HG03159 (cell line): ENCODE measurements at regions not wholly inside any gene's neighbourhood (a gene's known extent, or its start where the extent isn't known, plus 50 kb on each side); places are given as distances from the start of the nearest gene placed in this dataset.

Experiments used
- ATAC-seq: cut with Tn5 transposase; IDR thresholded peaks from one replicate; pipeline ENCODE4 v1.9.1; 2021; ENCODE audit warnings: mild to moderate bottlenecking, moderate library complexity; ENCODE audit not compliant: unreplicated experiment

DNA sequence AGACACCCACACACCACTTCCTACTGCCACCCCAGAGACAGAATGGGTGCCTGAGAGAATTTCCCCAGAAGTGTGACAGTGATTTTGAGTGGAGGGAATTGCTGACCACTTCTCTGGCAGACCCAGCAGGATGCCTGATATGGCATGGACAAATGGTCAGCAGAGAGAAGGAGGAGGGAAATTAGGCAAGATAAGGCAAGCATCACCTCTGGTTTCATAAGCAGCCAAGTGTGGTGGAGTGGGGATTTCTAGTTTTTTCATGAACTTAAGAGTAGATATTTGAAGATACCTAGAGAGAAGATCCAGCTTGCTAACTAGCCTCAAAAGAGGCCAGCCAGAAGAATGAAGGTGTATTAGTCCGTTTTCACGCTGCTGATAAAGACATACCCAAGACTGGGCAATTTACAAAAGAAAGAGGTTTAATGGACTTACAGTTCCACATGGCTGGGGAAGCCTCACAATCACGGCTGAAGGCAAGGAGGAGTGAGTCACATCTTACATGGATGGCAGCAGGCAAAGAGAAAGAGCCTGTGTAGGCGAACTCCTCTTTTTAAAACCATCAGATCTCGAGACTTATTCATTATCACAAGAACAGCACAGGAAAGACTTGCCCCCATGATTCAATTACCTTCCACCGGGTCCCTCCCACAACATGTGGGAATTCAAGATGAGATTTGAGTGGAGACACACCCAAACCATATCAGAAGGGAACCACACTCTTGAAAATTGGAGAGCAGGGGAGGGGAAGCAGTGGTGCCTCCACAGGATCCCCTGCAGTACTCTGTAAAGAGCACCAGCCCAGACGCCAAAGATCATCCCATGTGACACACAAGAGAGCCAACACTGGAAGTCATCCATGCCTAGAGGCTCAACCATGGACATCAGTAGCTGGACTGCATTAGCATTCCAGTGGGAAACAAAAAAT, 64.2 kb downstream of the RBM43 start:
- ATAC-seq: no peak

DNA sequence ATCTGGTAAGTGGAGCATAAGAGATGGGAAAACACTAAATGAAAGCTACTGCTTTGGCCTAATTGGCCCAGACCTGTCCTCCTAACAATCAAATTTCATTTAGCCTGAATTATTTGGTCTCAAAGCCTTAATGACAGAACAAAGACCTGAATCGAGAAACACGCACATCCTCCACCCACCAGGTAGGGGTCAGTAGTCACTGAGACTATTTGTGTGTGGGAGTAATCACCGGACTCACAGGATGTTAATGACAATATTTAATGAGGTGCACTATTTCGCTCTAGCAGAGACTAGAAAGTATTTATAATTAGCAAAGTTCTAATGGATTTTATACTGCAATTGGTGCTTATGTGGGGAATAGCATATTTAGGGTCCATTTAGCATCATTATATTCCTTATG, 68.1 kb downstream of the RBM43 start:
- no peak for ATAC-seq

DNA sequence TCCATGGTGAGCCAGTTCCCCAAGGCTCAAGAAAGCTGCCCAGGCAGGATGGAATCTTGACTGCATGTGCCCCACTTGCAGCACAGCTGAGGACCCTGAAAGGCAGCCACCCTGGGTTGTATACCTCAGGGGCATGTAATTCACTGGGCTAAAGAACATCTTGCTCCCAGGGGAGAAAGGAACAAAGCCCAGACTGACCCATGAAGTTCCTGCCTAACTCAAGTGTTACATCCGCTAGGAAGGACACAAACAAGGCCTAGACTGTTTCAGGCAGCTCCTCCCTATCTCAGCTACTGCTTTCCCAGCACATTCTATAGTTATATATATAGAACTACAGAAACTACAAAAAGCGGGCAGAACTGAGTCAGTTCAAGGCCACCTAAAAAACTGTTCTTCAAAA, 69.0 kb downstream of the RBM43 start:
- ATAC-seq: no peak

DNA sequence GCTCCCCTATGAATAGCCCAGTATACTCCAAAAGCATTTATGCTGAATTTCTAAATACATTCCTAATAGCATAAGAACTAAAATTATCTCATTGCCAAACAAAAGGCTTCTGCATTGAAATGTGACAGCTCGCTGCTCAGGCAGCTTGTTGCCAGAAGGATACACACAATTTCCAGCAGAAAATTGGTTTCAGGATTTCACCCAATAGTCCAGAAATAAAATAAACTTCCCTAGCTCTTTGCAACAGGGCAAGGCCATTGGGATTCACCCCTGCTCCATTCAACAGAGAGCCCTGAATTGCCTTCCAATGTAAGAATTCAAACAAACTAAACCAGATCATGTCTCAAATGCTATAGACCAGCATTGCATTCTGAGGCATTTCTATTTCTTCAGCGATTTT, 70.7 kb downstream of the RBM43 start:
- no peak for ATAC-seq

DNA sequence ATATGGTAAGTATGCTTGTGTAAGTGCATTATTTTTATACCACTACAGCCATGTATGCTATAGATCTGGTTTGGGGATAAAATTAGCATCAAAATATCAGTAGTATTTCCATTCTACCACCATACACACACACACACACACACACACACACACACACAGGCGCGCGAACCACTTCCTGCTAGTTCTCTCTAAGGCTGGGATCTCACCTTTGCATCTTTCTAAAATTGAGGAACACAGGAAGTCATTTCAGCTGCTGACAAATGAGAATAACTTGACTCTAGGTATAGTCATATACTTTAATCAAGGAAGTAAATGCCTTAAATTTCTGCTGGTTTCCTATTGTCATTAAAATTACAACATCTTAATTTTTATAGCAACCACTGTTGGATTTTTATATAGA, 72.5 kb downstream of the RBM43 start:
- ATAC-seq: no peak

DNA sequence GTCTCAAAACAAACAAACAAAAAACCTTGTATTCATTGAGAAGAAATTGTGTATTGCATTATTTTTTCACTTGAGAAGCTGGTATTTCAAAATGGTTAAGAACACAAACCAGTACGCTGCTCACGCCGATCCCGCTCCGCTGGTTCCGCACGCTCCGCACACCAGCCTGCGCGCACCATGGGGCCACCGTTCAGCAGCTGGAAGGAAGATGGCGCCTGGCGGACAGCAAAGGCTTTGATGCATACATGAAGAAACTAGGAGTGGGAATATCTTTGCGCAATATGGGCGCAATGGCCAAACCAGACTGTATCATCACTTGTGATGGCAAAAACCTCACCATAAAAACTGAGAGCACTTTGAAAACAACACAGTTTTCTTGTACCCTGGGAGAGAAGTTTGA, 75.7 kb downstream of the RBM43 start:
- no peak for ATAC-seq

DNA sequence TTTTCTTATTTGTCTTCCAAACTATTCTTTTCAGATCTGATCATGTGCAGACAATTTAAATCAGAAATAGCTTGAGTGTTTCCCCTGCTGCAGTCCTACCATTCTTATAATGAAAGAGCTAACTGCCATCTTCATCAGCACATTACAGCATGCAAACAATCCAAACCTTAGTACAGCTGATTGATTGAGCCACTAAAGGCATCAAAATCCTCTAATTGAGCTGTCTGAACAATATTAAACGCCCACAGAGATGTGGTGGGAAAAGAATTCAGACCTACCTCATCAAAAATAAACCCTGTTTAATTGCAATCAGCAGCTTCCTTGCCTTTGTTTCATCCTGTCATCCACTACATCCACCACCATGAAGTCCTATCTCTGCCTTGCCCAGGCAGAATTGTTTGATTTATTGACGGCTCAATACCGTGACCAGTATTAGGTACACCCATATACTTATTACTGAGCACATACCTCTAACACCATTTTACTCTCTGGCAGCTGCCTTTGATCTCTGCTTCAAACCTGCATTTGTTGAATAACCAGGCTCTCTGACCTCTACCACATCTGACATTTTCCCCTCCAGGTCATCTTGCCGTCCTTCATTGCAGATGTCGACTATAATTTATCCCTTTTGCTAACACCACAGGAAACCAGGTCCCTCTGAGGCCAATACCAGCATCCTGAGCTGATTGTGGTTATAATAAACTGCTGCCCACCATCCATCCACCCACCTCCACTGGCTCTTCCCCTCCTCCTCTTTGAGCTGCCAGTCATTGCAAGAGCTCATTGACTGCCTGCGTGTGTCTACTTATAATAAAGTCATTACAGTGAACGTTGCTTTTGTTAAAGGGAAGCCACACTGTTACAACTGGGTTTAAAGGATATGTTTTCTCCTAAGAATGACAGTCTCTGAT, 78.5 kb downstream of the RBM43 start:
- ATAC-seq: no peak

DNA sequence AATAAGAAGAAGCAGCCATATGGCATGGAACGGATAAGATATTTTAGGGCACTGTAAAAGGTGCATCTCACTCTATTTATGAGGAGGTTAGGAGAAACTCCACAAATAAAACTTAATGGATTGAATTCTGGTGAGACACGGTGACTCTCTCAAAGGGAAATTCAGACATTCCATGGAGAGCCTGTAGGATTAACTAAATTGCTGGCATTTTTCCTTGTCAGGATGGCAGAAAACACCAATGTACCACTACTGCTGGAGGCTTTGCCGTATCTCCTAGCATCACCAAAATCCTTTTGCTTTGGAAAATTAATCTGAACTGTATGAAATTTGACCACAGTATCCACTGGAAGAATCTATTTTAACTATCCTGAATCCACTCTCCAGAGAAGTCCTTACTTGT, 79.3 kb downstream of the RBM43 start:
- ATAC-seq: no peak

DNA sequence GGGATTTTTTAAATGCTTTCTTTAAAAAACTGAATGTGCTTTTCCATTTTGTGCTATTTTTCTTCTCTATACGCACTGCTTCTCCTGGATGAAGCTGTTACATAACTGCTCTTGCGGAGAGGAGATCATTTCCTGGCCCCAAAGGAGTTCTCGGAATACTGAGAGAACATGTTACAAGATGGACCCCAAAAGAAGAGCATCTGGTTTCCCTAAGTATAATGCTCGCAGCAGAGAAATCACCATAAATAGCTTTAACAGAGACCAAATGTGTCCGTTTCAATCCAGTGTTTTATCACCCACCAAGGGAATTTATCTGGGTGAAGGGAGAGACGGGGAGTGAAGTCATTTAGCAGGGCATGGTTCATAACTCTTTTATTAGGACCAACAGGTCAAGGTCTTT, 80.1 kb downstream of the RBM43 start:
- ATAC-seq: no peak

DNA sequence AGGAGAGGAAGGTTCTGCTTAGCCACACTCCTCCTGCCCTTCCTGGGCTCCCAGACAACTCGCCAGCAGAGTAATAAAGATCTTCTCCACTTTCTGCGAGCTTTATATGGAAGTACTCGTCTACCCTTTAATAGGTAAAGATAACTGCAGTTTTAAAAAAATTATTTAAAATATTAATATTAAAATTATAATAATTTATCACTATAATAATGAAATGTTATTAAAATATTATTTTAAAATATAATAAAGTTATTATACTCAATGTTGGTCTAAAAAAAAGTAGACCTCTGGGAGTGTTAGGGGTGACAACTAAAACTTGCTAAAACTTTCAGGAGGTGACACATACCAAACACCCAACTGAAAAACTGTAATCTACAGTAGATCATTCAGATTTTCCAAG, 81.5 kb downstream of the RBM43 start:
- no peak for ATAC-seq

DNA sequence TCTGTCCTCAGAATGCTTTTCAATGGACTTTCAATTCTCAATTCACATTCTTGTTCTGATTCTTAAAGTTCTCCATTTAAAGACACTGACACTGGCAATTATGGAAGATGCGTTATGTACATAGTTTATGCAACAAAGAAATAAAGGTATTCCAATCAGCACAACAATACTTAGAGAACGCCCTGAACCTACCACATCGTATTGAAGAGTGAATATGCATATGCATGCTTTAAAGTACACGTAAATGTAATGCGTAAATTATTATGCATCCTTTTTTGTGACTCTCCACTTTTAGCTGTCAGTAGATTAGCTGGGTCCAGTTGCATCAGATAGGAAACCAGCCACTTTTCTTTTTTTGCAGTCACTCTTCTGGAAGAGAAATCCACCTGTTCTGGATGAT, 83.5 kb downstream of the RBM43 start:
- ATAC-seq: no peak

DNA sequence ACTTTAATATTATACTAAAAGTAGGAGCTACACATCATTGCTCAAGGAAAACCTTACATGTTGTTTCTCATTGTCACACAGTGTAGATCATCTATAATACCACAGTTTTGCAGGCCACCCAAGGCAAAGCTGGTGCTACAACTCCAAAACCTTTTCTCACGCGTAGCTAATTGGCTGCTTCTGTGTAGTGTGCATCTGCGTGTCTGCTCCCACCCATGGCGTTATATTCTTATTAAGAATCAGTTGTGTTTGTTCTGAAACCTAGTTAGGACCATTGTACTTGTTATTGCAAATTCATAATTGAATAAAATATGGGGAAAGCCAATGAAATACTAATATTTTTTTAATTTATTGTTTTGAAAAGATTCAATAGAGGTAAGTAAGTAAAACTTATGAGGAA, 83.9 kb downstream of the RBM43 start:
- ATAC-seq: no peak

DNA sequence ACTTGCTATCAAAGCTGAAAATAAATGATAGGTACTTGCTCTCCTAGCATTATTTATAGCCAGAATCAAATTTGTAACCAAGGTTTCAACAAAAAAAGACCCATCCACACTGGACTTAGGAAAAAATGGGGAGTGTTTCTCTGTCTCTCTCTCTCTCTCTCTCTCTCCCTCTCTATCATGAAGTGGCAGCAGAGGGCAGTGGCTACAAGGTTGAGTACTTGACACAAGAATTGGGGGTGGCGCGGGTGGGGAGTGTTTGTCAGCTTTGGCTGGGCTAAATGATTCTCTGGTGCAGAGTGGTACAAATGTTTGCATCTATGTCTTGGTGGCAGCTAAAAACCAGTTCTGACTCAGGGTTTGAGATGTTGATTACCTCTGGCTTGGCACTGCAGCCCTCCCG, 85.0 kb downstream of the RBM43 start:
- no peak for ATAC-seq

DNA sequence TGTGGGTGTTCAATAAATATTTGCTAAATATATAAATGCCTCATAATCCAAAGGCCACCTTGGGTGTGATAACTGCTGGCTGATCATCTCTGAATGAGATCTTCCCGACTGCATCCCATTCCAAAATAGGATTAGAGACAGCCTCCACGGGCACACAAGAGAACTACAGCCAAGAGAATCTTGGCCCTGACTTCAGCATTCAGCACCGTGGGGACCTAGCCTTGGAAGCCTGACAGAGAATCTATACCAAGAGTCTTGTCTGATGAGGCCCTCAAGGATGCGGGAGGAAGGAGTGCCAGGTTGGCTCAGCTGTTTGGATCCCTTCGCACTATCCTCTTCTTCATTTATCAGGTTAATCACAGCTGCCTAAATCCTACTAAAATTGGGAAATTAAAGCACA, 85.8 kb downstream of the RBM43 start:
- ATAC-seq: no peak

DNA sequence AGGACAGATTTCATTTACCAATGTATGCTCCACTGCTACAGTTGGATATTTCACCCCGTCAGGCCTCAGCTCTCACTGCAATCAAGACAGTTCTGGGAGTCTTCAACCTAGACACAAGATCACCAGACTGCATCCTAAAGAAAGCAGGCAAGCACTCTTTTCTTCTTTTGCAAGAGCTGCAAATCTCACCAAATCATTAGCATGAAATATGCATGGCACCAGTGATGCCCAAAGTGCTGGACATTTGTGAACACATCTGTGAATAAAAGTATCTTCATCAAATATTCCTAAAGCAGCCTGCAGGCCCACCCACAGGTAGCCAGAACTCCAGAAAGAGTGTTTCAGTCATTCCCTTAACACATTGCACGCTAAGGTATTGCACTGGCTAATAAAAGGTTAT, 87.5 kb downstream of the RBM43 start:
- no peak for ATAC-seq

DNA sequence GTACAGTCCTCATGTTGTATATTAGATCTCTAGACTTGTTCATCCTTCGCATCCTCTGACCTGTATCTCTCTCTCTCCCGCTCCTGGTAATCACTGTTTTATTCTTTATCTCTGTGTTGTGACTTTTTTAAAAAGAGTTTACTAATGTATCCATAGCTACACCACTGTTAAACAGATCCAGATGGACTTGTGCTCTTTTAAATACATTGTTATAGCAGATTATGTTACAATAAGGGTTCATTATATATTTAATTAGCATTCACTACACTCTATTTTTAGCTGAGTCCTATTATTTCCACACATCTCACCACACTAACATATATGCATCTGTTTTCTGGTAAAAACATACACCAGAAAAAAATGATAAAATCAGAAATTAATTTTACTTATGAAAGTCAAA, 90.5 kb downstream of the RBM43 start:
- ATAC-seq: no peak

DNA sequence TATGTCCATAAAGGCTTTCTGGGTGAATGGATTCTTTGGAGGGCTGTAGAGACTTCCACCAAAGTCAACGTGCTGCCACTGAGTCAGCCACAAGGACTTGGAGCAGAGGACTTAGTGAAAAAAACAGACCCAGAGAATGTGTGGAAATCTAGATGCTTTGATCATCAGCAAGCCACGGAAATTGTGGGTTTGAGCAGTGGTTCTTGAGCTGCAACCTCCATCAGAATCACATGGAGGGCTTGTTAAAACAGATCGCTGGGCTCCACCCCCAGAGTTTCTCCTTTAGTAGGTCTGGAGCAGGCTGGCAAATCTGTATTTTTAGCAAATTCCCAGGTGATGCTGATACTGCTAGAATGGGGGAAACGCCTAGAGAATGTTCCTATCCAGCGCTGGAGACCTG, 95.3 kb downstream of the RBM43 start:
- no peak for ATAC-seq

DNA sequence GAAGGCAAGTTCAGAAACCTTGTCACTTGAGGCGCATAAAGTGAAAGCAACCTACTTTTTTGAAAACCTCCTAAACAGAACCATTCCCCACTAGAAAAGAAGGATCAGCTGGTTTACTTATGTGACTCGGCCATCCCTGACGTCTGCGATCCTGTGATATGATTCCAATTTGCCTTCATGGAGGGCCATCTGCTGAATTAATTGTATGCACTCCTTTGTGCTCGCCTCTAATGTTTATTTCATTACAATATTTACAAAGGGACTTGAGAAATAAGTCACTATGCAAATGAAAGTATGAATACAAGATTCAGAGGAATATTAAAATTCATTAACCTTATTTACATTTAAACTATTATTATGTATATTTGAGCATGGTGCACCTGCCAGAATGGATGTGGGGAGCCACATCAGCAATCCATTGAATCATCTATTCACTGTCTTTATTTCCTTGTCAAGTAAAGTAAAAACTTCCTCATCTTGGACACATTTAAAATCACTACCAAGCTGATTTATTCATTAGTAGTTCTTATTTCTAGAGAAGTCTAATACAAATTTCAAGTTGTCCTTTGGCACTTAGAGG, 96.5 kb downstream of the RBM43 start:
- ATAC-seq: no peak

DNA sequence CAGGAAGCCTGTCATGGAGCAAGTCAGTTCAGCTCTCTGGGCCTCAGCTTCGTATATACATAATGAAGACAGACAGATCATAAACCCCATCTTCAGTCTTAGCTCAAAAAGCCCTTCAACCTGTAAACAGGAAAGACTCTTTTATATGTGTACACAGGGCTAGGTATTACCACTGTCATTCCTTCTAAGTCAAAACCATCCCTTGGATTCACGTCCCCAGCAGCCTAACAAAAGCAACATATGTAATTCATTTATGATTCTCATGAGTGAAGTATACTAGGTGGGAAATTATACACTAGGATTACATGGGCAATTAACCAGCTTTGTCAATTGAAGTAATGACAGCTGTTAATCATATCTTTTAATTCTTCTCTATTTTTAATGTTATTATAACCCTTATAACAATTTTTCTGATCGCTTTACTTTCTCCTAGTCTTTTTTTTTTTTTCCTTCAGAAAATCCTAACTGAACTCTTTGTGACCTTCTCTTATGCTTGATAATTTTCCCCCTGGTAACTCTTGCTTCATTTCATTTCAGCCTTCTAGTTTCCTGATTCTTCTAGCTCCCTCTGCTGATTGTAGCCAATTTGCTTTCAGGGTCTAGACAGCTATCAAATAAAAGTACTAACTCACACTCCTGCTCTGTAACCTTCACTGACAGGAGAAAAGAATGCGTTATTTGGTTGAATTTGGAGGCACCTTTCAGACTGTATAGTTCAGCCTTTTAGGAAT, 99.7 kb downstream of the RBM43 start:
- no peak for ATAC-seq

DNA sequence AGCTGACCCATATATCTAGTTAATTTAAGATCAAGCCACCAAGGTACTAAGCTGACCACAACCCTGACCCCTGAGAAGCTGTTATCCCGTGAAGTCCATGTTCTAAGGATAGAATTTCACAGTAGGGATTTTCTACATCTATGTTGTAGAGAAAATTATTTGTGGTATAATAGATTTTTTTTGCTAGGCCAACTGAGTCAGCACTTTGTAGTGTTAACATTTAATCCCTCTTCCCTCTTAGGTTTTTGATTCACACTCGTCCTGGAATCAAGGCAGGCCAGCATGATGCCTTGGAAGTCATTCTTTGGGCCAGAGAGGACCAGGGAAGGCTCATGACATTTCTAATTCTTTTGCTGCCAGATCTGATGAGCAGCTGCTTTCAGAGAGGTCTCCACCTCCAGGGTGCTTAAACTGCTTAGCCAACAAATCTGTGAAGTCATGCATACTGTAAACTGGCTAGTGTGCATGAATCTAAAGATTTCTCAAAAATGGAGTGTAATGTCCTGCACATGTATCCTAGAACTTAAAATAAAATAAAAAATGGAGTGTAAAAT, 102.5 kb downstream of the RBM43 start:
- ATAC-seq: no peak
